SK-N-SH (cell line): ENCODE measurements at regions not wholly inside any gene's neighbourhood (a gene's known extent, or its start where the extent isn't known, plus 50 kb on each side); places are given as distances from the start of the nearest gene placed in this dataset.
A peak's percentile ranks its signal among the peaks of the same experiment; 100 is the strongest.

ENCODE experiments used
- CTCF ChIA-PET: fragments of 300-600, 350-600 bp; formaldehyde crosslinking; extraction: SDS; loops from one replicate; lab custom pipeline; 2021; lab: Yijun Ruan, JAX
- POLR2A ChIA-PET: fragments of 350-600 bp; sonication (Branson Sonifier 250); formaldehyde crosslinking; extraction: SDS; loops from one replicate; lab custom pipeline; 2020; ENCODE audit warnings: antibody characterized with exemption, inconsistent platforms; lab: Yijun Ruan, JAX
- DNase-seq: peaks from one replicate; pipeline ENCODE4 v3.0.0; 2012
- H2AFZ ChIP-seq: fragments of 200-600 bp; sonication (generic); 2 replicates; pipeline ENCODE4 v1.8.1; 2016; ENCODE audit warnings: antibody characterized with exemption, mild to moderate bottlenecking, low read depth
- H3F3A ChIP-seq: fragments of 200-600 bp; sonication (generic); replicated peaks from 2 replicates; pipeline ENCODE3; 2016; ENCODE audit warnings: antibody characterized with exemption, mild to moderate bottlenecking; ENCODE audit not compliant: insufficient read depth
- H3K27ac ChIP-seq, 2 experiments: fragments of 200-500 bp in 1 of 2; fragments of 200-600 bp in 1 of 2; sonication (Bioruptor generic) in 1 of 2; sonication (generic), shearing (Covaris generic) in 1 of 2; 2 replicates each; pipeline versions ENCODE4 v1.5.1 to v1.6.1; 2014 to 2016; ENCODE audit warnings: low read depth in 2 of 2, inconsistent platforms in 1 of 2, low read length in 1 of 2, mild to moderate bottlenecking in 1 of 2, mixed read lengths in 1 of 2
- H3K27me3 ChIP-seq: fragments of 200-600 bp; sonication (generic), shearing (Covaris generic); 2 replicates; pipeline ENCODE4 v1.6.1; 2016; ENCODE audit warnings: mixed run types; ENCODE audit not compliant: insufficient read depth
- H3K36me3 ChIP-seq, 2 experiments: fragments of 200-500 bp in 1 of 2; fragments of 200-600 bp in 1 of 2; sonication (Bioruptor generic) in 1 of 2; sonication (generic) in 1 of 2; replicated peaks in 1 of 2; 2 replicates each; pipeline versions ENCODE3 to v1.5.1; 2014 to 2016; ENCODE audit warnings: low read length in 1 of 2, mild to moderate bottlenecking in 1 of 2; ENCODE audit not compliant: insufficient read depth in 2 of 2, control insufficient read depth in 1 of 2
- H3K4me1 ChIP-seq, 2 experiments: fragments of 200-500 bp in 1 of 2; fragments of 200-600 bp in 1 of 2; sonication (Bioruptor generic) in 1 of 2; sonication (generic), shearing (Covaris generic) in 1 of 2; 2 replicates each; pipeline versions ENCODE4 v1.5.1 to v1.6.1; 2014 to 2016; ENCODE audit warnings: low read depth in 1 of 2, low read length in 1 of 2, mixed run types in 1 of 2; ENCODE audit not compliant: insufficient read depth in 2 of 2, control insufficient read depth in 1 of 2
- H3K4me2 ChIP-seq: fragments of 200-600 bp; sonication (generic), shearing (Covaris generic); 2 replicates; pipeline ENCODE4 v1.6.1; 2017; ENCODE audit warnings: mixed run types
- H3K4me3 ChIP-seq, 2 experiments: fragments of 200-500 bp in 1 of 2; fragments of 200-600 bp in 1 of 2; sonication (Bioruptor generic) in 1 of 2; sonication (generic), shearing (Covaris generic) in 1 of 2; 2 replicates each; pipeline versions ENCODE4 v1.5.1 to v1.8.1; 2014 to 2016; ENCODE audit warnings: low read depth in 2 of 2, inconsistent platforms in 1 of 2, low read length in 1 of 2, mild to moderate bottlenecking in 1 of 2, mixed read lengths in 1 of 2, moderate library complexity in 1 of 2
- H3K79me2 ChIP-seq: fragments of 200-600 bp; sonication (generic); 2 replicates; pipeline ENCODE4 v1.8.1; 2017; ENCODE audit warnings: mild to moderate bottlenecking; ENCODE audit not compliant: insufficient read depth
- H3K9ac ChIP-seq: fragments of 200-600 bp; sonication (generic); 2 replicates; pipeline ENCODE4 v1.6.1; 2017; ENCODE audit warnings: mixed run types
- H3K9me2 ChIP-seq: fragments of 200-600 bp; sonication (generic); 2 replicates; pipeline ENCODE4 v1.6.1; 2017; ENCODE audit warnings: mixed run types
- H3K9me3 ChIP-seq: fragments of 200-600 bp; sonication (generic); 2 replicates; pipeline ENCODE4 v1.6.1; 2017; ENCODE audit warnings: mixed run types, mild to moderate bottlenecking, moderate library complexity
- H4K20me1 ChIP-seq: fragments of 200-600 bp; sonication (generic); 2 replicates; pipeline ENCODE4 v1.6.1; 2017; ENCODE audit warnings: mild to moderate bottlenecking, mixed run types; ENCODE audit not compliant: insufficient read depth
- CHD2 ChIP-seq: fragments of 150-350 bp; IDR thresholded peaks from 2 replicates; pipeline ENCODE4 v1.6.1; 2018; ENCODE audit warnings: low read length; ENCODE audit not compliant: partially characterized antibody
- ELF1 ChIP-seq: IDR thresholded peaks from 2 replicates; pipeline ENCODE4 v1.4.0; 2012
- EP300 ChIP-seq, 2 experiments: IDR thresholded peaks; 2 replicates each; pipeline versions ENCODE4 v1.4.0 to v1.6.1; 2012; ENCODE audit warnings: borderline replicate concordance in 1 of 2, low read depth in 1 of 2, low read length in 1 of 2
- EZH2phosphoT487 ChIP-seq: fragments of 200-600 bp; sonication (generic); IDR thresholded peaks from 2 replicates; pipeline ENCODE4 v1.6.1; 2017; ENCODE audit warnings: low read depth, mixed run types, mild to moderate bottlenecking, antibody characterized with exemption, moderate library complexity, borderline replicate concordance
- FOSL2 ChIP-seq: IDR thresholded peaks from 2 replicates; pipeline ENCODE4 v1.4.0; 2012; ENCODE audit warnings: low read depth, mild to moderate bottlenecking, moderate library complexity, borderline replicate concordance
- FOXJ3 ChIP-seq: sonication (generic); formaldehyde crosslinking; IDR thresholded peaks from 2 replicates; pipeline ENCODE4 v1.5.1; 2020; ENCODE audit warnings: mild to moderate bottlenecking, missing genetic modification reagents
- FOXM1 ChIP-seq: IDR thresholded peaks from 2 replicates; pipeline ENCODE4 v1.4.0; 2012; ENCODE audit warnings: low read depth, mild to moderate bottlenecking
- GABPA ChIP-seq: IDR thresholded peaks from 2 replicates; pipeline ENCODE4 v1.4.0; 2012; ENCODE audit warnings: low read depth, mild to moderate bottlenecking
- GATA2 ChIP-seq: sonication (generic); formaldehyde crosslinking; IDR thresholded peaks from 2 replicates; pipeline ENCODE4 v1.5.0; 2020; ENCODE audit warnings: mild to moderate bottlenecking, missing genetic modification reagents
- JUND ChIP-seq: IDR thresholded peaks from 2 replicates; pipeline ENCODE4 v1.4.0; 2012
- NRF1 ChIP-seq: IDR thresholded peaks from 2 replicates; pipeline ENCODE4 v1.6.1; 2012; ENCODE audit warnings: low read depth, mild to moderate bottlenecking, low read length
- POLR2AphosphoS5 ChIP-seq: IDR thresholded peaks from 2 replicates; pipeline ENCODE4 v1.6.1; 2012; ENCODE audit warnings: low read depth, low read length
- RCOR1 ChIP-seq: fragments of 150-350 bp; IDR thresholded peaks from 2 replicates; pipeline ENCODE4 v1.6.1; 2017; ENCODE audit warnings: antibody characterized with exemption, low read length
- RFX5 ChIP-seq: IDR thresholded peaks from 2 replicates; pipeline ENCODE4 v1.6.1; 2012; ENCODE audit warnings: mild to moderate bottlenecking, improper control_type of control experiment, low read length
- RXRA ChIP-seq: IDR thresholded peaks from 2 replicates; pipeline ENCODE4 v1.4.0; 2012; ENCODE audit warnings: low read depth, mild to moderate bottlenecking, borderline replicate concordance
- SIN3A ChIP-seq: IDR thresholded peaks from 2 replicates; pipeline ENCODE4 v1.6.1; 2012; ENCODE audit warnings: low read depth, mild to moderate bottlenecking, low read length, moderate library complexity, borderline replicate concordance
- SMC3 ChIP-seq: IDR thresholded peaks from 2 replicates; pipeline ENCODE4 v1.6.1; 2012; ENCODE audit warnings: low read depth, low read length, improper control_type of control experiment
- TAF1 ChIP-seq: IDR thresholded peaks from 2 replicates; pipeline ENCODE4 v1.6.1; 2012; ENCODE audit warnings: low read depth, mild to moderate bottlenecking, low read length, moderate library complexity, borderline replicate concordance
- TEAD4 ChIP-seq: IDR thresholded peaks from 2 replicates; pipeline ENCODE4 v1.4.0; 2012; ENCODE audit warnings: mild to moderate bottlenecking, borderline replicate concordance; ENCODE audit not compliant: insufficient read depth
- WGBS: methylation state at CpG from one replicate; pipeline ENCODE4 v1.1.6; 2017; ENCODE audit warnings: low lambda C conversion rate; 5-methylcytosine and 5-hydroxymethylcytosine counted together
- TF ChIP-seq, protein P1 (sequence below): fragments of 150-350 bp; IDR thresholded peaks from 2 replicates; pipeline ENCODE4 v1.6.1; 2017; ENCODE audit warnings: antibody characterized with exemption, low read length, low read depth, borderline replicate concordance
- TF ChIP-seq, protein P2 (sequence below): IDR thresholded peaks from 2 replicates; pipeline ENCODE4 v1.4.0; 2012; ENCODE audit warnings: low read depth, borderline replicate concordance
- TF ChIP-seq, protein P3 (sequence below): IDR thresholded peaks from 2 replicates; pipeline ENCODE4 v1.4.0; 2012; ENCODE audit warnings: low read depth
- TF ChIP-seq, protein P4 (sequence below): IDR thresholded peaks from 2 replicates; pipeline ENCODE4 v1.4.0; 2012; ENCODE audit warnings: low read depth, borderline replicate concordance
- TF ChIP-seq, protein P5 (sequence below): fragments of 200-600 bp; sonication (generic); IDR thresholded peaks from 2 replicates; pipeline ENCODE4 v1.6.1; 2017; ENCODE audit warnings: antibody characterized with exemption, mild to moderate bottlenecking, moderate library complexity
- TF ChIP-seq, protein P6 (sequence below): fragments of 150-350 bp; IDR thresholded peaks from 2 replicates; pipeline ENCODE4 v1.6.1; 2016; ENCODE audit warnings: mild to moderate bottlenecking, low read depth, low read length
- TF ChIP-seq, protein P7 (sequence below): IDR thresholded peaks from 2 replicates; pipeline ENCODE4; 2012

DNA sequence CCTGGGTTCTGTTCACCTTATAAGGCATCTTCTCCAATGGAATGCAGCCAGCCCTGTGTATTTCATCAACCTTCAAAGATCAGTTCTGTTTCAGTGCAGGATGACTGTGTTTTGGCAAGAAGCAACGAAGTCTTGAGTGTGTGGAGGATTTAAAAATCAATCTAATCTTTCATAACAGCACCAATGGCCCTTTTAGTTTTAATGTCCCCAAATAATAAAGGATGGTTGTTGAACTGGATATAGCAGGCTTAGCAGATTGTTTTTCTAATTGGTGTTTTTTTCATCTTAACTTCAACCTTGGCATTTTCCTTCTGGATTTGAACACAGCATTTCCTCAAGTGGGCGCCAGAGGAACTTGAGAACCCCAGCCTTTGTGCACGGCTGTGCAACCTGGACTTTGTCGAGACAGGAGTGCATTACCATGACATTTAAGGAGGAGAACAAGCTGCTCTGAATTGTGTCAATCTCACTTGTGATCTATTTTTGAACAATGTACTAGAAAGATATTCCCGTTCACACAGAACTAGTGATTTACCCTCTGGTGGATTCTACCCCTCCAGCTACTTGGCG, 313.3 kb upstream of the AKR1E2 start:
- H3K27me3 ChIP-seq, result no peaks in the 10 kb centered on the region
- no peaks in the 10 kb centered on the region for H3F3A ChIP-seq
- H3K4me3 ChIP-seq, result no peak overlapping the region
- peak overlapping the region; percentile 16; the same call in 1 of the 2 replicates for H3K9ac ChIP-seq
- CTCF ChIA-PET, result interaction anchor here (0.9 kb wide), 1 partner anchor 254 kb away, joined by 3 read pairs; no protein-coding TSS in a partner anchor
- peaks cover 0 to 3% of the 10 kb centered on the region in 2 experiments; a peak in 2 of 4 replicates for H3K4me1 ChIP-seq
- H2AFZ ChIP-seq, result peak overlapping the region; percentile 38; the same call in 1 of the 2 replicates
- H3K9me3 ChIP-seq, result no peaks in the 10 kb centered on the region
- POLR2A ChIA-PET, result no interaction called here
- no peaks in the 10 kb centered on the region for H4K20me1 ChIP-seq
- no peaks in the 10 kb centered on the region for H3K79me2 ChIP-seq
- H3K27ac ChIP-seq, result peak overlapping the region; percentile 62 to 73
- H3K36me3 ChIP-seq, result no peaks in the 10 kb centered on the region
- H3K9me2 ChIP-seq, result no peaks in the 10 kb centered on the region
- 31% methylated on average over 6 of the region's 6 CpGs for WGBS
- DNase-seq, result peak; percentile 34
- H3K4me2 ChIP-seq, result 0 out of 2 replicates have a peak overlapping the region, but pooled peaks have one; percentile 14
- TF ChIP-seq RCOR1 (no peak), GABPA (no peak), RFX5 (no peak), CHD2 (no peak), GATA2 (no peak), FOXJ3 (no peak), ELF1 (no peak), SMC3 (peak; percentile 64), FOSL2 (0 out of 2 replicates have a peak, but pooled peaks have one; percentile 2), FOXM1 (no peak), NRF1 (no peak), RXRA (peak; percentile 18; the same call in 1 of the 2 replicates), TAF1 (no peak), JUND (peak; percentile 2; the same call in 1 of the 2 replicates), SIN3A (no peak), POLR2AphosphoS5 (no peak), EZH2phosphoT487 (no peak), TEAD4 (no peak), EP300 (IDR thresholded peaks at IDR 0.05; ENCODE audit: borderline replicate concordance in 1 of 2, low read depth in 1 of 2, low read length in 1 of 2) (no peak)
- TF ChIP-seq, protein P1, sequence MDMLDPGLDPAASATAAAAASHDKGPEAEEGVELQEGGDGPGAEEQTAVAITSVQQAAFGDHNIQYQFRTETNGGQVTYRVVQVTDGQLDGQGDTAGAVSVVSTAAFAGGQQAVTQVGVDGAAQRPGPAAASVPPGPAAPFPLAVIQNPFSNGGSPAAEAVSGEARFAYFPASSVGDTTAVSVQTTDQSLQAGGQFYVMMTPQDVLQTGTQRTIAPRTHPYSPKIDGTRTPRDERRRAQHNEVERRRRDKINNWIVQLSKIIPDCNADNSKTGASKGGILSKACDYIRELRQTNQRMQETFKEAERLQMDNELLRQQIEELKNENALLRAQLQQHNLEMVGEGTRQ, result no peak
- TF ChIP-seq, protein P2, sequence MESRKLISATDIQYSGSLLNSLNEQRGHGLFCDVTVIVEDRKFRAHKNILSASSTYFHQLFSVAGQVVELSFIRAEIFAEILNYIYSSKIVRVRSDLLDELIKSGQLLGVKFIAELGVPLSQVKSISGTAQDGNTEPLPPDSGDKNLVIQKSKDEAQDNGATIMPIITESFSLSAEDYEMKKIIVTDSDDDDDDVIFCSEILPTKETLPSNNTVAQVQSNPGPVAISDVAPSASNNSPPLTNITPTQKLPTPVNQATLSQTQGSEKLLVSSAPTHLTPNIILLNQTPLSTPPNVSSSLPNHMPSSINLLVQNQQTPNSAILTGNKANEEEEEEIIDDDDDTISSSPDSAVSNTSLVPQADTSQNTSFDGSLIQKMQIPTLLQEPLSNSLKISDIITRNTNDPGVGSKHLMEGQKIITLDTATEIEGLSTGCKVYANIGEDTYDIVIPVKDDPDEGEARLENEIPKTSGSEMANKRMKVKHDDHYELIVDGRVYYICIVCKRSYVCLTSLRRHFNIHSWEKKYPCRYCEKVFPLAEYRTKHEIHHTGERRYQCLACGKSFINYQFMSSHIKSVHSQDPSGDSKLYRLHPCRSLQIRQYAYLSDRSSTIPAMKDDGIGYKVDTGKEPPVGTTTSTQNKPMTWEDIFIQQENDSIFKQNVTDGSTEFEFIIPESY, result no peak
- TF ChIP-seq, protein P3, sequence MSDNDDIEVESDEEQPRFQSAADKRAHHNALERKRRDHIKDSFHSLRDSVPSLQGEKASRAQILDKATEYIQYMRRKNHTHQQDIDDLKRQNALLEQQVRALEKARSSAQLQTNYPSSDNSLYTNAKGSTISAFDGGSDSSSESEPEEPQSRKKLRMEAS, result no peak
- TF ChIP-seq, protein P4, sequence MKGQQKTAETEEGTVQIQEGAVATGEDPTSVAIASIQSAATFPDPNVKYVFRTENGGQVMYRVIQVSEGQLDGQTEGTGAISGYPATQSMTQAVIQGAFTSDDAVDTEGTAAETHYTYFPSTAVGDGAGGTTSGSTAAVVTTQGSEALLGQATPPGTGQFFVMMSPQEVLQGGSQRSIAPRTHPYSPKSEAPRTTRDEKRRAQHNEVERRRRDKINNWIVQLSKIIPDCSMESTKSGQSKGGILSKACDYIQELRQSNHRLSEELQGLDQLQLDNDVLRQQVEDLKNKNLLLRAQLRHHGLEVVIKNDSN, result no peak
- TF ChIP-seq, protein P5, sequence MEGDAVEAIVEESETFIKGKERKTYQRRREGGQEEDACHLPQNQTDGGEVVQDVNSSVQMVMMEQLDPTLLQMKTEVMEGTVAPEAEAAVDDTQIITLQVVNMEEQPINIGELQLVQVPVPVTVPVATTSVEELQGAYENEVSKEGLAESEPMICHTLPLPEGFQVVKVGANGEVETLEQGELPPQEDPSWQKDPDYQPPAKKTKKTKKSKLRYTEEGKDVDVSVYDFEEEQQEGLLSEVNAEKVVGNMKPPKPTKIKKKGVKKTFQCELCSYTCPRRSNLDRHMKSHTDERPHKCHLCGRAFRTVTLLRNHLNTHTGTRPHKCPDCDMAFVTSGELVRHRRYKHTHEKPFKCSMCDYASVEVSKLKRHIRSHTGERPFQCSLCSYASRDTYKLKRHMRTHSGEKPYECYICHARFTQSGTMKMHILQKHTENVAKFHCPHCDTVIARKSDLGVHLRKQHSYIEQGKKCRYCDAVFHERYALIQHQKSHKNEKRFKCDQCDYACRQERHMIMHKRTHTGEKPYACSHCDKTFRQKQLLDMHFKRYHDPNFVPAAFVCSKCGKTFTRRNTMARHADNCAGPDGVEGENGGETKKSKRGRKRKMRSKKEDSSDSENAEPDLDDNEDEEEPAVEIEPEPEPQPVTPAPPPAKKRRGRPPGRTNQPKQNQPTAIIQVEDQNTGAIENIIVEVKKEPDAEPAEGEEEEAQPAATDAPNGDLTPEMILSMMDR, result peak; percentile 67
- TF ChIP-seq, protein P6, sequence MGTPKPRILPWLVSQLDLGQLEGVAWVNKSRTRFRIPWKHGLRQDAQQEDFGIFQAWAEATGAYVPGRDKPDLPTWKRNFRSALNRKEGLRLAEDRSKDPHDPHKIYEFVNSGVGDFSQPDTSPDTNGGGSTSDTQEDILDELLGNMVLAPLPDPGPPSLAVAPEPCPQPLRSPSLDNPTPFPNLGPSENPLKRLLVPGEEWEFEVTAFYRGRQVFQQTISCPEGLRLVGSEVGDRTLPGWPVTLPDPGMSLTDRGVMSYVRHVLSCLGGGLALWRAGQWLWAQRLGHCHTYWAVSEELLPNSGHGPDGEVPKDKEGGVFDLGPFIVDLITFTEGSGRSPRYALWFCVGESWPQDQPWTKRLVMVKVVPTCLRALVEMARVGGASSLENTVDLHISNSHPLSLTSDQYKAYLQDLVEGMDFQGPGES, result no peak
- TF ChIP-seq, protein P7, sequence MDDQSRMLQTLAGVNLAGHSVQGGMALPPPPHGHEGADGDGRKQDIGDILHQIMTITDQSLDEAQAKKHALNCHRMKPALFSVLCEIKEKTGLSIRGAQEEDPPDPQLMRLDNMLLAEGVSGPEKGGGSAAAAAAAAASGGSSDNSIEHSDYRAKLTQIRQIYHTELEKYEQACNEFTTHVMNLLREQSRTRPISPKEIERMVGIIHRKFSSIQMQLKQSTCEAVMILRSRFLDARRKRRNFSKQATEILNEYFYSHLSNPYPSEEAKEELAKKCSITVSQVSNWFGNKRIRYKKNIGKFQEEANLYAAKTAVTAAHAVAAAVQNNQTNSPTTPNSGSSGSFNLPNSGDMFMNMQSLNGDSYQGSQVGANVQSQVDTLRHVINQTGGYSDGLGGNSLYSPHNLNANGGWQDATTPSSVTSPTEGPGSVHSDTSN, result peak; percentile 42
